Sigmoid colon (tissue), 6 donors: ENCODE measurements at regions not wholly inside any gene's neighbourhood (a gene's known extent, or its start where the extent isn't known, plus 50 kb on each side); places are given as distances from the start of the nearest gene placed in this dataset.

Experiments used
- DNase-seq: peaks from one replicate; pipeline ENCODE4 v3.0.0-alpha.2; 2019
- H3K27ac ChIP-seq, 4 donors: fragments of 200-600 bp; sonication (generic); one replicate each; pipeline ENCODE4 v1.5.1; 2016 to 2019; ENCODE audit warnings: mild to moderate bottlenecking in 1 of 4
- H3K27me3 ChIP-seq, 3 donors: fragments of 200-600 bp; sonication (generic); one replicate each; pipeline ENCODE4 v1.5.1; 2019; ENCODE audit warnings: mild to moderate bottlenecking in 1 of 3
- H3K36me3 ChIP-seq, 4 donors: fragments of 200-600 bp; sonication (generic); one replicate each; pipeline ENCODE4 v1.5.1; 2016 to 2019
- H3K4me1 ChIP-seq, 4 donors: fragments of 200-600 bp; sonication (generic); one replicate each; pipeline ENCODE4 v1.5.1; 2017 to 2019
- H3K4me3 ChIP-seq, 4 donors: fragments of 200-600 bp; sonication (generic); one replicate each; pipeline ENCODE4 v1.5.1; 2017 to 2019; ENCODE audit warnings: mild to moderate bottlenecking in 2 of 4, moderate library complexity in 1 of 4
- H3K9me3 ChIP-seq, 4 donors: fragments of 200-600 bp in 3 of 4; sonication (generic) in 3 of 4; one replicate each; pipeline versions ENCODE4 v1.5.1 to v1.6.1; 2013 to 2019
- CTCF ChIP-seq, 4 experiments: fragments of 450-650 bp in 3 of 4; fragments of 200-600 bp in 1 of 4; IDR thresholded peaks; one replicate each; pipeline ENCODE4 v1.5.1; 2016 to 2019; ENCODE audit warnings: antibody characterized with exemption in 4 of 4, mild to moderate bottlenecking in 3 of 4, moderate library complexity in 2 of 4
- EP300 ChIP-seq, 4 donors: sonication (generic); formaldehyde crosslinking; IDR thresholded peaks; one replicate each; pipeline ENCODE4 v1.6.1; 2017; ENCODE audit warnings: antibody characterized with exemption in 4 of 4
- POLR2A ChIP-seq, 2 donors: fragments of 450-650 bp; IDR thresholded peaks; one replicate each; pipeline ENCODE4 v1.6.1; 2016; ENCODE audit warnings: antibody characterized with exemption in 2 of 2, mild to moderate bottlenecking in 2 of 2, moderate library complexity in 2 of 2
- POLR2AphosphoS5 ChIP-seq, 4 donors: sonication (generic); formaldehyde crosslinking; IDR thresholded peaks; one replicate each; pipeline ENCODE4 v1.6.1; 2017; ENCODE audit warnings: antibody characterized with exemption in 4 of 4
- WGBS, 2 donors: extraction: QIAGEN DNeasy Blood & Tissue Kit; methylation state at CpG; one replicate each; pipeline ENCODE4 v1.1.7; 2013; 5-methylcytosine and 5-hydroxymethylcytosine counted together
- intact Hi-C: fragments of 100-400 bp; cut with DNase I; formaldehyde crosslinking; loops from one replicate; pipeline ENCODE4 v1.15.1; 2023
- donor health status: healthy with polysubstance abuse.
- donor health status: healthy.

GRCh38 chr20:48234951-48235350 lies 449.7 kb upstream of the SULF2 start:
- no peak overlapping the region for H3K27ac ChIP-seq
- H3K36me3 ChIP-seq, result no peaks in the 10 kb centered on the region
- WGBS, 2 donors, result 88 to 90% methylated on average over 6 of the region's 6 CpGs
- intact Hi-C loops, result no loop called here
- no peaks in the 10 kb centered on the region for H3K9me3 ChIP-seq
- no peaks in the 10 kb centered on the region for H3K27me3 ChIP-seq
- peaks cover 0 to 31% (median 26%) of the 10 kb centered on the region in 4 donors for H3K4me1 ChIP-seq
- H3K4me3 ChIP-seq, result no peak overlapping the region
- TF ChIP-seq POLR2AphosphoS5 (IDR thresholded peaks at IDR 0.05) (no peak), POLR2A (IDR thresholded peaks at IDR 0.05) (no peak), EP300 (IDR thresholded peaks at IDR 0.05) (no peak)
- peak; percentile 13 for DNase-seq

- no peak for TF ChIP-seq EP300 (IDR thresholded peaks at IDR 0.05)
- no peak for TF ChIP-seq POLR2AphosphoS5 (IDR thresholded peaks at IDR 0.05)
- no peak for TF ChIP-seq CTCF (IDR thresholded peaks at IDR 0.05)
- no peak for TF ChIP-seq POLR2A (IDR thresholded peaks at IDR 0.05)
- peak; percentile 10 for DNase-seq
Measured at GRCh38 chr20:48231253-48231930, 446.1 kb upstream of the SULF2 start.

GRCh38 chr20:48230216-48230615 lies 444.9 kb upstream of the SULF2 start:
- Histone ChIP-seq H3K27ac (no peak overlapping the region), H3K9me3 (no peaks in the 10 kb centered on the region), H3K4me3 (no peak overlapping the region), H3K36me3 (no peaks in the 10 kb centered on the region), H3K27me3 (no peaks in the 10 kb centered on the region), H3K4me1 (no peaks in the 10 kb centered on the region)
- intact Hi-C loops, result no loop called here
- no peak for TF ChIP-seq POLR2A (IDR thresholded peaks at IDR 0.05)
- TF ChIP-seq EP300 (IDR thresholded peaks at IDR 0.05), result no peak
- no peak for TF ChIP-seq POLR2AphosphoS5 (IDR thresholded peaks at IDR 0.05)
- no peak for TF ChIP-seq CTCF (IDR thresholded peaks at IDR 0.05)
- 59 to 67% methylated on average over 5 of the region's 5 CpGs for WGBS, 2 donors
- DNase-seq, result no peak

More at GRCh38 chr20:48231253-48231930, 446.1 kb upstream of the SULF2 start:
- Histone ChIP-seq H3K9me3 (no peaks in the 10 kb centered on the region), H3K4me3 (no peak overlapping the region), H3K4me1 (peaks cover 0 to 10% (median 8%) of the 10 kb centered on the region in 4 donors), H3K27me3 (no peaks in the 10 kb centered on the region), H3K27ac (no peak overlapping the region), H3K36me3 (no peaks in the 10 kb centered on the region)
- 89 to 93% methylated on average over 4 of the region's 4 CpGs for WGBS, 2 donors
- intact Hi-C loops, result no loop called here

GRCh38 chr20:48227381-48227780 lies 442.1 kb upstream of the SULF2 start:
- Histone ChIP-seq H3K4me1 (no peaks in the 10 kb centered on the region), H3K4me3 (no peak overlapping the region), H3K36me3 (no peaks in the 10 kb centered on the region), H3K27ac (no peak overlapping the region), H3K27me3 (no peaks in the 10 kb centered on the region), H3K9me3 (no peaks in the 10 kb centered on the region)
- whole genome bisulfite sequencing, 2 donors, result 72 to 80% methylated on average over 5 of the region's 5 CpGs
- intact Hi-C loops, result no loop called here
- no peak for DNase-seq
- no peak for TF ChIP-seq POLR2AphosphoS5 (IDR thresholded peaks at IDR 0.05)

- intact Hi-C loops, result no loop called here
- Histone ChIP-seq H3K36me3 (no peaks in the 10 kb centered on the region), H3K4me1 (no peaks in the 10 kb centered on the region), H3K27me3 (no peaks in the 10 kb centered on the region), H3K27ac (no peak overlapping the region), H3K4me3 (no peak overlapping the region), H3K9me3 (no peaks in the 10 kb centered on the region)
- DNase-seq, result no peak
- no peak for TF ChIP-seq POLR2AphosphoS5 (IDR thresholded peaks at IDR 0.05)
- no peak for TF ChIP-seq POLR2A (IDR thresholded peaks at IDR 0.05)
- TF ChIP-seq CTCF (IDR thresholded peaks at IDR 0.05), result no peak
- TF ChIP-seq EP300 (IDR thresholded peaks at IDR 0.05), result no peak
- 89 to 94% methylated on average over 5 of the region's 5 CpGs for WGBS, 2 donors
Measured at GRCh38 chr20:48226642-48227041, 441.4 kb upstream of the SULF2 start.
